ACC112 (cell line): ENCODE measurements at regions not wholly inside any gene's neighbourhood (a gene's known extent, or its start where the extent isn't known, plus 50 kb on each side); places are given as distances from the start of the nearest gene placed in this dataset.

ENCODE experiments used
- H2AFZ ChIP-seq: fragments of 200-600 bp; sonication (generic); one replicate; pipeline ENCODE4 v1.6.0; 2017; ENCODE audit warnings: antibody characterized with exemption, low read length; ENCODE audit not compliant: unreplicated experiment
- H3K27ac ChIP-seq: fragments of 200-600 bp; sonication (generic); 2 replicates; pipeline ENCODE4 v1.5.1; 2014; ENCODE audit warnings: low read depth, mild to moderate bottlenecking, antibody characterized with exemption, low read length, moderate library complexity
- H3K27me3 ChIP-seq: fragments of 200-600 bp; sonication (generic); 2 replicates; pipeline ENCODE4 v1.6.1; 2014; ENCODE audit warnings: mild to moderate bottlenecking, antibody characterized with exemption, low read length, moderate library complexity, mixed read lengths; ENCODE audit not compliant: insufficient read depth
- H3K36me3 ChIP-seq: fragments of 200-600 bp; sonication (generic); 2 replicates; pipeline ENCODE4 v1.6.1; 2016; ENCODE audit warnings: mild to moderate bottlenecking, antibody characterized with exemption, low read length, moderate library complexity, mixed read lengths; ENCODE audit not compliant: insufficient read depth
- H3K4me1 ChIP-seq: fragments of 200-600 bp; sonication (generic); one replicate; pipeline ENCODE4 v1.6.1; 2016; ENCODE audit warnings: low read length, mixed read lengths; ENCODE audit not compliant: insufficient read depth, unreplicated experiment, control insufficient read depth
- H3K4me3 ChIP-seq: fragments of 200-600 bp; sonication (generic); 2 replicates; pipeline ENCODE4 v1.5.1; 2014; ENCODE audit warnings: mild to moderate bottlenecking, low read depth, low read length
- H3K79me2 ChIP-seq: fragments of 200-600 bp; sonication (generic); one replicate; pipeline ENCODE4 v1.6.0; 2016; ENCODE audit warnings: low read length; ENCODE audit not compliant: control insufficient read depth, unreplicated experiment, insufficient read depth

GRCh38 chr5:159440968-159441367, 110.7 kb upstream of the IL12B start:
- H3K27ac ChIP-seq = no peak overlapping the region
- H3K36me3 ChIP-seq = no peaks in the 10 kb centered on the region
- no peaks in the 10 kb centered on the region for H3K79me2 ChIP-seq
- H2AFZ ChIP-seq = no peak overlapping the region
- peaks cover 1% of the 10 kb centered on the region; the same call in 1 of the 2 replicates for H3K27me3 ChIP-seq
- H3K4me3 ChIP-seq = no peak overlapping the region
- H3K4me1 ChIP-seq = no peaks in the 10 kb centered on the region

- no peaks in the 10 kb centered on the region for H3K4me1 ChIP-seq
- H3K27me3 ChIP-seq = no peaks in the 10 kb centered on the region
- H2AFZ ChIP-seq = no peak overlapping the region
- H3K27ac ChIP-seq = no peak overlapping the region
- no peak overlapping the region for H3K4me3 ChIP-seq
- no peaks in the 10 kb centered on the region for H3K36me3 ChIP-seq
- H3K79me2 ChIP-seq = no peaks in the 10 kb centered on the region
These were observed 111.2 kb upstream of the IL12B start for GRCh38 chr5:159441441-159441840.

GRCh38 chr5:159442206-159442850, 112.0 kb upstream of the IL12B start:
- Histone ChIP-seq H2AFZ (no peak overlapping the region), H3K79me2 (no peaks in the 10 kb centered on the region), H3K27ac (no peak overlapping the region), H3K36me3 (no peaks in the 10 kb centered on the region), H3K27me3 (no peaks in the 10 kb centered on the region), H3K4me1 (no peaks in the 10 kb centered on the region), H3K4me3 (no peak overlapping the region)

- Histone ChIP-seq H3K27ac (no peak overlapping the region), H3K4me1 (peaks cover under 1% of the 10 kb centered on the region), H2AFZ (no peak overlapping the region)
These were observed 114.3 kb upstream of the IL12B start for GRCh38 chr5:159444441-159445082.

GRCh38 chr5:159447116-159447515, 116.8 kb upstream of the IL12B start:
- no peak overlapping the region for H3K27ac ChIP-seq
- peaks cover 24% of the 10 kb centered on the region for H3K4me1 ChIP-seq
- H3K27me3 ChIP-seq = no peaks in the 10 kb centered on the region
- no peaks in the 10 kb centered on the region for H3K79me2 ChIP-seq
- H3K4me3 ChIP-seq = no peak overlapping the region
- no peaks in the 10 kb centered on the region for H3K36me3 ChIP-seq
- H2AFZ ChIP-seq = no peak overlapping the region

More at GRCh38 chr5:159444441-159445082, 114.3 kb upstream of the IL12B start:
- no peaks in the 10 kb centered on the region for H3K79me2 ChIP-seq
- H3K36me3 ChIP-seq = no peaks in the 10 kb centered on the region
- H3K27me3 ChIP-seq = no peaks in the 10 kb centered on the region
- H3K4me3 ChIP-seq = no peak overlapping the region

- H3K27ac ChIP-seq = no peak overlapping the region
- H3K27me3 ChIP-seq = no peaks in the 10 kb centered on the region
- no peaks in the 10 kb centered on the region for H3K79me2 ChIP-seq
- H3K4me3 ChIP-seq = no peak overlapping the region
- no peaks in the 10 kb centered on the region for H3K36me3 ChIP-seq
- H2AFZ ChIP-seq = no peak overlapping the region
- peaks cover 25% of the 10 kb centered on the region for H3K4me1 ChIP-seq
These were observed 118.6 kb upstream of the IL12B start for GRCh38 chr5:159448841-159449407.

- Histone ChIP-seq H3K27me3 (peaks cover under 1% of the 10 kb centered on the region; the same call in 1 of the 2 replicates), H3K4me3 (no peak overlapping the region), H2AFZ (no peak overlapping the region), H3K27ac (no peak overlapping the region), H3K79me2 (no peaks in the 10 kb centered on the region), H3K36me3 (no peaks in the 10 kb centered on the region), H3K4me1 (peaks cover 25% of the 10 kb centered on the region)
These were observed 119.6 kb upstream of the IL12B start for GRCh38 chr5:159449925-159450324.

GRCh38 chr5:159450417-159450816, 120.1 kb upstream of the IL12B start:
- no peak overlapping the region for H3K27ac ChIP-seq
- H2AFZ ChIP-seq = no peak overlapping the region
- H3K27me3 ChIP-seq = peaks cover 5% of the 10 kb centered on the region; the same call in 1 of the 2 replicates
- peaks cover 25% of the 10 kb centered on the region for H3K4me1 ChIP-seq
- no peak overlapping the region for H3K4me3 ChIP-seq
- no peaks in the 10 kb centered on the region for H3K79me2 ChIP-seq
- H3K36me3 ChIP-seq = no peaks in the 10 kb centered on the region

GRCh38 chr5:159451197-159452052, 121.1 kb upstream of the IL12B start:
- Histone ChIP-seq H3K36me3 (no peaks in the 10 kb centered on the region), H3K4me3 (no peak overlapping the region), H3K27ac (peak overlapping the region; percentile 66), H3K79me2 (no peaks in the 10 kb centered on the region), H3K27me3 (peaks cover 5% of the 10 kb centered on the region; the same call in 1 of the 2 replicates), H3K4me1 (peaks cover 29% of the 10 kb centered on the region), H2AFZ (peak overlapping the region; percentile 14)

GRCh38 chr5:159452480-159453167, 122.3 kb upstream of the IL12B start:
- Histone ChIP-seq H3K27ac (no peak overlapping the region), H3K36me3 (no peaks in the 10 kb centered on the region), H3K27me3 (peaks cover 5% of the 10 kb centered on the region; the same call in 1 of the 2 replicates), H2AFZ (no peak overlapping the region), H3K79me2 (no peaks in the 10 kb centered on the region), H3K4me3 (no peak overlapping the region), H3K4me1 (peaks cover 36% of the 10 kb centered on the region)
